ENCODE measurements at regions not wholly inside any gene's neighbourhood (a gene's known extent, or its start where the extent isn't known, plus 50 kb on each side); places are given as distances from the start of the nearest gene placed in this dataset.

DNA sequence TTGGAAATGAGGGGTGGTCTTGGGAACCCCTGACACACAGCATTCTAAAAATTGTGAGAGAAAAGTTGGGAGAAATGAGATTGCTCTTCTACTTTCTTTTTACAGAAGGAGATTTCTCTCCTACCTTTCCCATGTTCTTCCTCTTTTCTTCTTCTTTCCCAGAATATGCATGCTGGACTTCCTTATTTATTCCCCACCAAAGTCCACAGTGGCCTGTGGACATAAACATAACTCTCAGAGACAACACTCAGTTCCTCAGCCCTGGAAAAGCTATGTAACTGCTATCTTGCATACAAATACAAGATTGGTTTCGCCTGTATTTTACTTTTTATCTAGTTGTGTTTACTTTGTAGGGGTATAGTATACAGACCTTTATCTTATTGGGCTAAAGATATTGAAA lies 54.6 kb upstream of the C1GALT1 start:
- intact Hi-C loops (cut with DNase I; ENCODE audit: low total_unique reads) = no loop called here
- Histone ChIP-seq H3K4me1 (peaks cover 0 to 4% (median 0%) of the 10 kb centered on the region in 6 donors), H3K27me3 (replicated peaks in 1 of 7) (no peaks in the 10 kb centered on the region), H3K36me3 (no peaks in the 10 kb centered on the region), H3K9me3 (no peaks in the 10 kb centered on the region), H3K4me3 (no peak overlapping the region), H3K27ac (no peak overlapping the region)
- DNase-seq = no peak
- WGBS, 5 donors = 90 to 100% (median 93%) methylated on average over 1 of the region's 1 CpG
- TF ChIP-seq POLR2AphosphoS5 (IDR thresholded peaks at IDR 0.05) (no peak), POLR2A (IDR thresholded peaks at IDR 0.05) (no peak)
- TF ChIP-seq, protein P1, sequence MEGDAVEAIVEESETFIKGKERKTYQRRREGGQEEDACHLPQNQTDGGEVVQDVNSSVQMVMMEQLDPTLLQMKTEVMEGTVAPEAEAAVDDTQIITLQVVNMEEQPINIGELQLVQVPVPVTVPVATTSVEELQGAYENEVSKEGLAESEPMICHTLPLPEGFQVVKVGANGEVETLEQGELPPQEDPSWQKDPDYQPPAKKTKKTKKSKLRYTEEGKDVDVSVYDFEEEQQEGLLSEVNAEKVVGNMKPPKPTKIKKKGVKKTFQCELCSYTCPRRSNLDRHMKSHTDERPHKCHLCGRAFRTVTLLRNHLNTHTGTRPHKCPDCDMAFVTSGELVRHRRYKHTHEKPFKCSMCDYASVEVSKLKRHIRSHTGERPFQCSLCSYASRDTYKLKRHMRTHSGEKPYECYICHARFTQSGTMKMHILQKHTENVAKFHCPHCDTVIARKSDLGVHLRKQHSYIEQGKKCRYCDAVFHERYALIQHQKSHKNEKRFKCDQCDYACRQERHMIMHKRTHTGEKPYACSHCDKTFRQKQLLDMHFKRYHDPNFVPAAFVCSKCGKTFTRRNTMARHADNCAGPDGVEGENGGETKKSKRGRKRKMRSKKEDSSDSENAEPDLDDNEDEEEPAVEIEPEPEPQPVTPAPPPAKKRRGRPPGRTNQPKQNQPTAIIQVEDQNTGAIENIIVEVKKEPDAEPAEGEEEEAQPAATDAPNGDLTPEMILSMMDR (IDR thresholded peaks at IDR 0.05 in 8 of 11, conservative IDR thresholded peaks at IDR 0.05 in 3 of 11) = no peak

DNA sequence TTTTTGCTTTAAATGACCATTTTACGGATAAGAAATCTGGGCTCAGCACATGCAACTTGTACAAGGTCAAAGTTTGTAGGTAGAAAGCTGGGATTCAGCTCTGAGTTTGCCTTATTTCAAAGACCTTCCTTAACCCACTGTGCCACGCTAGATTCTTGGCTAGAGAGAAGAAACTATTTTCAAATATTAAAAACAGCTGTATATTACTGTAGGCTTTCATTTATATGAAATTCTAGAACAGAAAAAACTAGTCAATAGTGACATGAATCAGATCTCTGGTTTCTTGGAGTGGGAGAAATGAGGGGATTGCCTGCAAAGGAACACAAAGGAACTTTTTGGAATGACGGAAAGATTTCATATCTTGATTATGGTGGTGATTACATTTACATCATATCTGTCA lies 53.0 kb upstream of the C1GALT1 start:
- no peak for DNase-seq
- H3K27ac ChIP-seq = no peak overlapping the region
- 90 to 95% (median 94%) methylated on average over 3 of the region's 3 CpGs for WGBS, 5 donors
- H3K4me1 ChIP-seq = no peaks in the 10 kb centered on the region
- no peak for TF ChIP-seq POLR2A (IDR thresholded peaks at IDR 0.05)
- intact Hi-C loops (cut with DNase I; ENCODE audit: low total_unique reads) = no loop called here
- H3K27me3 ChIP-seq (replicated peaks in 1 of 7) = no peaks in the 10 kb centered on the region
- H3K4me3 ChIP-seq = no peak overlapping the region
- no peaks in the 10 kb centered on the region for H3K36me3 ChIP-seq
- H3K9me3 ChIP-seq = no peaks in the 10 kb centered on the region

DNA sequence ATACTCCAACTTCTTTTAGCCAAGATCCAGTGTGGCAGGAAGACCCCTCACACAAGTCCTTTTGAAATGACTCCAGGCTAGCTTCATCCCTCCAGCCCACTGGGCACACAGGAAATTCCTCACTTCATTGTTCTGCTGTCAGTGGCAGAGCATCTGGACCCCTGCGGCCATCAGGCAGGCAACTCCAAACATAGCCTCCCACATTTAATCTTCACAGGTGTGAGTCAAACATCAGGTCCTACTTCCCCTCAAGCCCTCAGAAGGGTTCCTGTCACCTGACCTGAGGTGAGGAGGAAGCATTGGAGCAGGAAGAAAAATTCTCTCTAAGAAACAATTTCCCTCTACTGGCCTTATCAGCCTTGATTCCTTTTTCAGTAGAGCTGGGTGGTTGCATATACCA lies 51.1 kb upstream of the C1GALT1 start:
- TF ChIP-seq POLR2A (IDR thresholded peaks at IDR 0.05) = no peak
- TF ChIP-seq, protein P1 (IDR thresholded peaks at IDR 0.05 in 8 of 11, conservative IDR thresholded peaks at IDR 0.05 in 3 of 11) = no peak
- no peak for TF ChIP-seq POLR2AphosphoS5 (IDR thresholded peaks at IDR 0.05)
- no peak overlapping the region for H3K4me3 ChIP-seq
- no peaks in the 10 kb centered on the region for H3K4me1 ChIP-seq
- H3K27ac ChIP-seq = no peak overlapping the region
- H3K9me3 ChIP-seq = peaks cover 0 to 5% (median 0%) of the 10 kb centered on the region in 8 donors
- no peaks in the 10 kb centered on the region for H3K36me3 ChIP-seq
- no peaks in the 10 kb centered on the region for H3K27me3 ChIP-seq (replicated peaks in 1 of 7)
- no peak for DNase-seq
- WGBS, 5 donors = 60 to 100% (median 79%) methylated on average over 1 of the region's 1 CpG
- intact Hi-C loops (cut with DNase I; ENCODE audit: low total_unique reads) = no loop called here

Small RNA genes lying in the stretch of these regions (microRNA-seq; reads per million reads assigned to microRNA genes)
- 0 reads per million in 3 donors for gene MIR3683

Small RNA genes lying in the stretch of these regions (small RNA-seq; reads per million reads assigned to genes)
- gene AC079804.2 (0 reads per million in 4 donors), gene MIR3683 (0 reads per million in 4 donors), gene RF00019 (0 reads per million in 4 donors)
